ENCODE measurements at regions not wholly inside any gene's neighbourhood (a gene's known extent, or its start where the extent isn't known, plus 50 kb on each side); places are given as distances from the start of the nearest gene placed in this dataset.

- DNase-seq (ENCODE audit: low spot score), result no peak
- intact Hi-C loops (cut with DNase I), result no loop called here
- no peaks in the 10 kb centered on the region for H3K27me3 ChIP-seq (replicated peaks; ENCODE audit: insufficient read depth)
- no peaks in the 10 kb centered on the region for H3K36me3 ChIP-seq
- no peak overlapping the region for H3K27ac ChIP-seq
- WGBS, result 82% methylated on average over 1 of the region's 1 CpG
- no peaks in the 10 kb centered on the region for H3K9me3 ChIP-seq
- no peak overlapping the region for H3K4me3 ChIP-seq
- no peak for TF ChIP-seq CTCF (IDR thresholded peaks at IDR 0.05)
- TF ChIP-seq POLR2AphosphoS5 (IDR thresholded peaks at IDR 0.05), result no peak
- no peak for TF ChIP-seq POLR2A (IDR thresholded peaks at IDR 0.05)
- no peaks in the 10 kb centered on the region for H3K4me1 ChIP-seq (replicated peaks)
These were observed 409.4 kb upstream of the PABPC4L start for GRCh38 chr4:134610956-134611355.

GRCh38 chr4:134610172-134610571 lies 408.6 kb upstream of the PABPC4L start:
- no peaks in the 10 kb centered on the region for H3K27me3 ChIP-seq (replicated peaks; ENCODE audit: insufficient read depth)
- no peaks in the 10 kb centered on the region for H3K36me3 ChIP-seq
- H3K27ac ChIP-seq, result no peak overlapping the region
- TF ChIP-seq POLR2A (IDR thresholded peaks at IDR 0.05) (no peak), POLR2AphosphoS5 (IDR thresholded peaks at IDR 0.05) (no peak), CTCF (IDR thresholded peaks at IDR 0.05) (no peak)
- no peaks in the 10 kb centered on the region for H3K9me3 ChIP-seq
- WGBS, result 84% methylated on average over 1 of the region's 1 CpG
- no peak for DNase-seq (ENCODE audit: low spot score)
- intact Hi-C loops (cut with DNase I), result no loop called here
- H3K4me1 ChIP-seq (replicated peaks), result no peaks in the 10 kb centered on the region
- H3K4me3 ChIP-seq, result no peak overlapping the region

GRCh38 chr4:134601706-134602105 lies 400.1 kb upstream of the PABPC4L start:
- intact Hi-C loops (cut with DNase I), result no loop called here
- Histone ChIP-seq H3K27me3 (replicated peaks; ENCODE audit: insufficient read depth) (no peaks in the 10 kb centered on the region), H3K4me3 (no peak overlapping the region), H3K27ac (no peak overlapping the region), H3K4me1 (replicated peaks) (no peaks in the 10 kb centered on the region), H3K36me3 (no peaks in the 10 kb centered on the region), H3K9me3 (no peaks in the 10 kb centered on the region)
- WGBS, result 94% methylated on average over 1 of the region's 1 CpG
- TF ChIP-seq CTCF (IDR thresholded peaks at IDR 0.05), result no peak
- TF ChIP-seq POLR2AphosphoS5 (IDR thresholded peaks at IDR 0.05), result no peak
- no peak for TF ChIP-seq POLR2A (IDR thresholded peaks at IDR 0.05)
- no peak for DNase-seq (ENCODE audit: low spot score)

GRCh38 chr4:134591326-134591725 lies 389.7 kb upstream of the PABPC4L start:
- 36% methylated on average over 1 of the region's 1 CpG for WGBS
- Histone ChIP-seq H3K27ac (no peak overlapping the region), H3K9me3 (no peaks in the 10 kb centered on the region), H3K36me3 (no peaks in the 10 kb centered on the region), H3K4me1 (replicated peaks) (no peaks in the 10 kb centered on the region), H3K27me3 (replicated peaks; ENCODE audit: insufficient read depth) (no peaks in the 10 kb centered on the region), H3K4me3 (no peak overlapping the region)
- no peak for DNase-seq (ENCODE audit: low spot score)
- TF ChIP-seq CTCF (IDR thresholded peaks at IDR 0.05), result no peak
- no peak for TF ChIP-seq POLR2AphosphoS5 (IDR thresholded peaks at IDR 0.05)
- TF ChIP-seq POLR2A (IDR thresholded peaks at IDR 0.05), result no peak
- intact Hi-C loops (cut with DNase I), result no loop called here

DNA sequence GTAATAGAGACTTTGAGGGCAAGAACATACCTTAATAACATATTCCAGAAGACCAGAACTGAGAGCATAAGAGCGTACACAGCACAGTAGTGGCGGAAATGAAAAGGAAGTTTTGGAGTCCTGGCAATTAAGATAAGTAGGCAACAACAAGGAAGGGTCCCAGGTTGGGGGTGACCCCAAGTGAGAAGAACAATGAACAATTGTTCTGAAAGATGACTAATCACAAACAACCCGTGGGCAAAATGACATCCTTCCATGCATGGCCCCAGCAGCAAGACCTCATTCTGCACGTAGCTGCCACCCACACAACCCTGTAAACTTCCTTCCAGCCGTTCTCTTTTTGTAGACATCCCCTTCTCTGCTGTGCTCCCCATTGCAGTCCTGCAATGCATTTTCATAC lies 384.4 kb upstream of the PABPC4L start:
- Histone ChIP-seq H3K9me3 (no peaks in the 10 kb centered on the region), H3K4me3 (no peak overlapping the region), H3K36me3 (no peaks in the 10 kb centered on the region), H3K27ac (no peak overlapping the region), H3K4me1 (replicated peaks) (no peaks in the 10 kb centered on the region), H3K27me3 (replicated peaks; ENCODE audit: insufficient read depth) (no peaks in the 10 kb centered on the region)
- intact Hi-C loops (cut with DNase I), result no loop called here
- 70% methylated on average over 5 of the region's 5 CpGs for WGBS
- DNase-seq (ENCODE audit: low spot score), result no peak
- TF ChIP-seq POLR2A (IDR thresholded peaks at IDR 0.05), result no peak
- TF ChIP-seq CTCF (IDR thresholded peaks at IDR 0.05), result no peak
- TF ChIP-seq POLR2AphosphoS5 (IDR thresholded peaks at IDR 0.05), result no peak

All from prostate gland (tissue), 2 donors.